GM12878 (cell line): ENCODE measurements at regions not wholly inside any gene's neighbourhood (a gene's known extent, or its start where the extent isn't known, plus 50 kb on each side); places are given as distances from the start of the nearest gene placed in this dataset.

Source experiments
- ATAC-seq: fragments of 200-7000 bp; cut with Tn5 transposase; 3 replicates; pipeline ENCODE4 v1.9.1; 2020; ENCODE audit warnings: mild to moderate bottlenecking, moderate library complexity
- BruUV-seq: library from RNA; stranded (reverse); fragments of 400-500 nt; replicated peaks from 2 replicates; lab custom pipeline; 2021; lab: Mats Ljungman, UMichigan
- CTCF ChIA-PET: fragments of 300-600 bp; sonication (Branson Sonifier 250); formaldehyde crosslinking; extraction: SDS; loops from one replicate; lab custom pipeline; 2021; ENCODE audit warnings: inconsistent platforms; lab: Yijun Ruan, JAX
- POLR2A ChIA-PET: fragments of 350-600 bp; formaldehyde crosslinking; extraction: SDS; loops from one replicate; lab custom pipeline; 2021; ENCODE audit warnings: inconsistent platforms; lab: Charles Lee
- RAD21 ChIA-PET: fragments of 300-600 bp; sonication (Branson Sonifier 250); formaldehyde crosslinking; loops from one replicate; lab custom pipeline; 2023; ENCODE audit warnings: antibody characterized with exemption; ENCODE audit not compliant: unreplicated experiment; lab: Charles Lee
- SMC1A ChIA-PET: fragments of 300-600 bp; sonication (Branson Sonifier 250); formaldehyde crosslinking; loops from one replicate; lab custom pipeline; 2023; ENCODE audit not compliant: unreplicated experiment, uncharacterized antibody; lab: Charles Lee
- DNase-seq: peaks from one replicate; pipeline ENCODE4 v3.0.0-alpha.2; 2011; ENCODE audit warnings: low read depth, low spot score
- FAIRE-seq: peaks from 3 replicates; lab custom pipeline; 2011; peaks lifted over from hg19 to GRCh38; lab: Jason Lieb, UNC
- H2AFZ ChIP-seq: 2 replicates; pipeline ENCODE4 v1.6.0; 2011; ENCODE audit warnings: low read depth, low read length, control low read depth; ENCODE audit not compliant: control insufficient read depth
- H3K27ac ChIP-seq: 2 replicates; pipeline ENCODE4 v1.5.1; 2011; ENCODE audit warnings: control low read depth; ENCODE audit not compliant: control insufficient read depth, insufficient read depth
- H3K27me3 ChIP-seq, 2 experiments: replicated peaks in 1 of 2; 2 replicates each; pipeline versions ENCODE4 v1.6.0 to v1.6.1; 2011; ENCODE audit warnings: low read length in 1 of 2; ENCODE audit not compliant: control insufficient read depth in 2 of 2, insufficient read depth in 2 of 2
- H3K36me3 ChIP-seq, 2 experiments: 2 replicates each; pipeline ENCODE4 v1.5.1; 2011; ENCODE audit warnings: low read length in 1 of 2; ENCODE audit not compliant: control insufficient read depth in 2 of 2, insufficient read depth in 2 of 2
- H3K4me1 ChIP-seq: 2 replicates; pipeline ENCODE4 v1.6.1; 2011; ENCODE audit warnings: mild to moderate bottlenecking, low read length, moderate library complexity, mixed read lengths; ENCODE audit not compliant: control insufficient read depth, insufficient read depth
- H3K4me2 ChIP-seq: 2 replicates; pipeline ENCODE4 v1.6.0; 2011; ENCODE audit warnings: control low read depth; ENCODE audit not compliant: control insufficient read depth, insufficient read depth
- H3K4me3 ChIP-seq: fragments of 200-600 bp; sonication (generic); 2 replicates; pipeline ENCODE4 v1.5.1; 2016
- H3K79me2 ChIP-seq: 2 replicates; pipeline ENCODE4 v1.6.0; 2011; ENCODE audit warnings: low read length; ENCODE audit not compliant: control insufficient read depth, insufficient read depth
- H3K9ac ChIP-seq: 2 replicates; pipeline ENCODE4 v1.8.0; 2011; ENCODE audit warnings: low read length, control low read depth, mixed read lengths; ENCODE audit not compliant: control insufficient read depth, insufficient read depth
- H3K9me3 ChIP-seq: replicated peaks from 3 replicates; pipeline ENCODE4 v1.5.1; 2011; ENCODE audit warnings: mild to moderate bottlenecking, low read length; ENCODE audit not compliant: control insufficient read depth, insufficient read depth
- H4K20me1 ChIP-seq: 2 replicates; pipeline ENCODE4 v1.6.0; 2011; ENCODE audit not compliant: control insufficient read depth, insufficient read depth
- BCL11A ChIP-seq: IDR thresholded peaks from 2 replicates; pipeline ENCODE4 v1.6.1; 2011; ENCODE audit warnings: low read depth, low read length
- BHLHE40 ChIP-seq, 2 experiments: fragments of 450-650 bp in 1 of 2; IDR thresholded peaks; 2 replicates each; pipeline ENCODE4 v1.6.1; 2011 to 2017; ENCODE audit warnings: low read depth in 2 of 2, borderline replicate concordance in 1 of 2, improper control_type of control experiment in 1 of 2, low read length in 1 of 2, mild to moderate bottlenecking in 1 of 2
- CHD1 ChIP-seq: IDR thresholded peaks from 2 replicates; pipeline ENCODE4 v1.6.1; 2012; ENCODE audit warnings: low read depth, low read length, improper control_type of control experiment
- FOXK2 ChIP-seq: fragments of 450-650 bp; IDR thresholded peaks from 2 replicates; pipeline ENCODE4 v1.6.1; 2017; ENCODE audit warnings: mild to moderate bottlenecking, moderate library complexity
- FOXM1 ChIP-seq: IDR thresholded peaks from 2 replicates; pipeline ENCODE4 v1.6.1; 2012; ENCODE audit warnings: low read depth, mild to moderate bottlenecking, inconsistent platforms, low read length, moderate library complexity
- JUNB ChIP-seq: IDR thresholded peaks from 2 replicates; pipeline ENCODE4 v1.6.1; 2016; ENCODE audit warnings: antibody characterized with exemption, mild to moderate bottlenecking
- JUND ChIP-seq: IDR thresholded peaks from 2 replicates; pipeline ENCODE4 v1.6.1; 2012; ENCODE audit warnings: low read depth, mild to moderate bottlenecking, low read length, improper control_type of control experiment, moderate library complexity
- LARP7 ChIP-seq: fragments of 450-650 bp; IDR thresholded peaks from 2 replicates; pipeline ENCODE4 v1.6.1; 2017; ENCODE audit warnings: mild to moderate bottlenecking
- MYC ChIP-seq: IDR thresholded peaks from 2 replicates; pipeline ENCODE4 v1.6.1; 2011; ENCODE audit warnings: mild to moderate bottlenecking, low read length, moderate library complexity, inconsistent platforms; ENCODE audit not compliant: insufficient read depth, insufficient replicate concordance, insufficient read length, severe bottlenecking
- NR2C2 ChIP-seq: IDR thresholded peaks from 2 replicates; pipeline ENCODE4 v1.6.1; 2011; ENCODE audit warnings: borderline replicate concordance, low read depth; ENCODE audit not compliant: control insufficient read depth, insufficient read length
- NR2F1 ChIP-seq: fragments of 450-650 bp; conservative IDR thresholded peaks from 2 replicates; pipeline ENCODE4 v1.6.1; 2017; ENCODE audit warnings: mild to moderate bottlenecking
- RUNX3 ChIP-seq: IDR thresholded peaks from 2 replicates; pipeline ENCODE4 v1.6.1; 2012; ENCODE audit warnings: low read length, inconsistent platforms
- SIN3A ChIP-seq: IDR thresholded peaks from 2 replicates; pipeline ENCODE4 v1.6.1; 2012; ENCODE audit warnings: low read depth, low read length, improper control_type of control experiment
- ZNF207 ChIP-seq: fragments of 450-650 bp; IDR thresholded peaks from 2 replicates; pipeline ENCODE4 v1.6.1; 2014; ENCODE audit warnings: antibody characterized with exemption, mild to moderate bottlenecking, borderline replicate concordance
- WGBS: methylation state at CpG from one replicate; pipeline ENCODE4 v1.1.6; 2016; ENCODE audit warnings: low lambda C conversion rate; ENCODE audit not compliant: insufficient replicate concordance, insufficient coverage; ENCODE audit errors: missing lambda C conversion rate; 5-methylcytosine and 5-hydroxymethylcytosine counted together
- in situ Hi-C: fragments of 300-500 bp; cut with MboI; formaldehyde crosslinking; loops from 9 replicates; pipeline ENCODE4 v1.14.3; 2018; ENCODE audit warnings: mixed read lengths
- intact Hi-C: fragments of 100-400 bp; cut with micrococcal nuclease; formaldehyde crosslinking; loops from one replicate; pipeline ENCODE4 v1.14.2; 2022; ENCODE audit not compliant: unreplicated experiment
- TF ChIP-seq, protein P1 (sequence below): fragments of 450-650 bp; IDR thresholded peaks from 2 replicates; pipeline ENCODE4 v1.6.1; 2017; ENCODE audit warnings: mild to moderate bottlenecking
- TF ChIP-seq, protein P2 (sequence below): IDR thresholded peaks from 2 replicates; pipeline ENCODE4 v1.6.1; 2011; ENCODE audit warnings: borderline replicate concordance, low read depth, mild to moderate bottlenecking, moderate library complexity, low read length; ENCODE audit not compliant: insufficient read depth, poor library complexity, severe bottlenecking
- TF ChIP-seq, protein P3 (sequence below): IDR thresholded peaks from 2 replicates; pipeline ENCODE4 v1.6.1; 2011; ENCODE audit warnings: borderline replicate concordance, low read depth, mild to moderate bottlenecking, moderate library complexity, mixed read lengths, low read length; ENCODE audit not compliant: insufficient read depth; ENCODE audit errors: extremely low read length

GRCh38 chr1:189658381-189658780 lies 819.3 kb downstream of the BRINP3 start:
- ChIA-PET SMC1A (interaction anchor here (1.0 kb wide), 1 partner anchor 39 kb away, joined by 3 read pairs; no protein-coding TSS in a partner anchor), POLR2A (no interaction called here)

GRCh38 chr1:189659731-189660130 lies 817.9 kb downstream of the BRINP3 start:
- FAIRE-seq (no peak), ATAC-seq (no peak), DNase-seq (no peak)
- intact Hi-C loops = no loop called here
- H4K20me1 ChIP-seq = no peaks in the 10 kb centered on the region
- CTCF ChIA-PET = no interaction called here
- no peak overlapping the region for H2AFZ ChIP-seq
- no peaks in the 10 kb centered on the region for H3K9me3 ChIP-seq
- no peak overlapping the region for H3K4me3 ChIP-seq
- POLR2A ChIA-PET = no interaction called here
- WGBS = 0% methylated on average over 2 of the region's 2 CpGs
- H3K9ac ChIP-seq = no peak overlapping the region
- BruUV-seq = no TSS peak
- H3K27me3 ChIP-seq = no peaks in the 10 kb centered on the region
- H3K4me2 ChIP-seq = no peak overlapping the region
- no peaks in the 10 kb centered on the region for H3K36me3 ChIP-seq
- H3K79me2 ChIP-seq = no peaks in the 10 kb centered on the region
- in situ Hi-C loops = no loop called here
- RAD21 ChIA-PET = no interaction called here
- H3K4me1 ChIP-seq = no peaks in the 10 kb centered on the region
- no peak overlapping the region for H3K27ac ChIP-seq
- SMC1A ChIA-PET = no interaction called here
- TF ChIP-seq, protein P1, sequence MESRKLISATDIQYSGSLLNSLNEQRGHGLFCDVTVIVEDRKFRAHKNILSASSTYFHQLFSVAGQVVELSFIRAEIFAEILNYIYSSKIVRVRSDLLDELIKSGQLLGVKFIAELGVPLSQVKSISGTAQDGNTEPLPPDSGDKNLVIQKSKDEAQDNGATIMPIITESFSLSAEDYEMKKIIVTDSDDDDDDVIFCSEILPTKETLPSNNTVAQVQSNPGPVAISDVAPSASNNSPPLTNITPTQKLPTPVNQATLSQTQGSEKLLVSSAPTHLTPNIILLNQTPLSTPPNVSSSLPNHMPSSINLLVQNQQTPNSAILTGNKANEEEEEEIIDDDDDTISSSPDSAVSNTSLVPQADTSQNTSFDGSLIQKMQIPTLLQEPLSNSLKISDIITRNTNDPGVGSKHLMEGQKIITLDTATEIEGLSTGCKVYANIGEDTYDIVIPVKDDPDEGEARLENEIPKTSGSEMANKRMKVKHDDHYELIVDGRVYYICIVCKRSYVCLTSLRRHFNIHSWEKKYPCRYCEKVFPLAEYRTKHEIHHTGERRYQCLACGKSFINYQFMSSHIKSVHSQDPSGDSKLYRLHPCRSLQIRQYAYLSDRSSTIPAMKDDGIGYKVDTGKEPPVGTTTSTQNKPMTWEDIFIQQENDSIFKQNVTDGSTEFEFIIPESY = no peak
- TF ChIP-seq ZNF207 (no peak), BCL11A (no peak), LARP7 (no peak), FOXK2 (no peak), FOXM1 (no peak), JUNB (no peak), MYC (no peak), NR2F1 (no peak)
- TF ChIP-seq, protein P2, sequence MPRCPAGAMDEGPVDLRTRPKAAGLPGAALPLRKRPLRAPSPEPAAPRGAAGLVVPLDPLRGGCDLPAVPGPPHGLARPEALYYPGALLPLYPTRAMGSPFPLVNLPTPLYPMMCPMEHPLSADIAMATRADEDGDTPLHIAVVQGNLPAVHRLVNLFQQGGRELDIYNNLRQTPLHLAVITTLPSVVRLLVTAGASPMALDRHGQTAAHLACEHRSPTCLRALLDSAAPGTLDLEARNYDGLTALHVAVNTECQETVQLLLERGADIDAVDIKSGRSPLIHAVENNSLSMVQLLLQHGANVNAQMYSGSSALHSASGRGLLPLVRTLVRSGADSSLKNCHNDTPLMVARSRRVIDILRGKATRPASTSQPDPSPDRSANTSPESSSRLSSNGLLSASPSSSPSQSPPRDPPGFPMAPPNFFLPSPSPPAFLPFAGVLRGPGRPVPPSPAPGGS = no peak
- TF ChIP-seq, protein P3, sequence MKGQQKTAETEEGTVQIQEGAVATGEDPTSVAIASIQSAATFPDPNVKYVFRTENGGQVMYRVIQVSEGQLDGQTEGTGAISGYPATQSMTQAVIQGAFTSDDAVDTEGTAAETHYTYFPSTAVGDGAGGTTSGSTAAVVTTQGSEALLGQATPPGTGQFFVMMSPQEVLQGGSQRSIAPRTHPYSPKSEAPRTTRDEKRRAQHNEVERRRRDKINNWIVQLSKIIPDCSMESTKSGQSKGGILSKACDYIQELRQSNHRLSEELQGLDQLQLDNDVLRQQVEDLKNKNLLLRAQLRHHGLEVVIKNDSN = no peak

More at GRCh38 chr1:189658381-189658780, 819.3 kb downstream of the BRINP3 start:
- FAIRE-seq (no peak), ATAC-seq (no peak), DNase-seq (no peak)
- Histone ChIP-seq H2AFZ (no peak overlapping the region), H3K4me1 (no peaks in the 10 kb centered on the region), H3K9me3 (no peaks in the 10 kb centered on the region), H3K27me3 (no peaks in the 10 kb centered on the region), H3K27ac (no peak overlapping the region), H4K20me1 (no peaks in the 10 kb centered on the region), H3K79me2 (no peaks in the 10 kb centered on the region), H3K4me3 (no peak overlapping the region), H3K4me2 (no peak overlapping the region), H3K36me3 (no peaks in the 10 kb centered on the region), H3K9ac (no peak overlapping the region)
- WGBS = 0% methylated on average over 3 of the region's 3 CpGs
- TF ChIP-seq CHD1 (no peak), JUND (no peak), BHLHE40 (IDR thresholded peaks at IDR 0.05; ENCODE audit: borderline replicate concordance in 1 of 2, low read depth in 2 of 2, low read length in 1 of 2) (no peak), NR2C2 (no peak), RUNX3 (no peak), LARP7 (no peak), SIN3A (no peak), MYC (no peak)
- ChIA-PET CTCF (no interaction called here), RAD21 (no interaction called here)
- BruUV-seq = no TSS peak
- in situ Hi-C loops = no loop called here
- intact Hi-C loops = no loop called here
